Activated T-cell treated with anti-CD3 and anti-CD28 coated beads, Interleukin-2, amount 50 U/mL, for 72 hours (primary cell): ENCODE measurements at regions not wholly inside any gene's neighbourhood (a gene's known extent, or its start where the extent isn't known, plus 50 kb on each side); places are given as distances from the start of the nearest gene placed in this dataset.
A peak's percentile ranks its signal among the peaks of the same experiment; 100 is the strongest.

Experiments
- ATAC-seq, 2 donors: fragments of 150-1000 bp; cut with Tn5 transposase; replicated peaks in 1 of 2; 2 replicates each; pipeline ENCODE4 v1.10.0; 2021; ENCODE audit warnings: moderate library complexity in 2 of 2, mild to moderate bottlenecking in 1 of 2
- DNase-seq, 2 donors: peaks; one replicate each; pipeline ENCODE4 v3.0.0; 2021 to 2022; ENCODE audit warnings: mixed read lengths in 1 of 2
- H3K27ac Mint-ChIP-seq: one replicate; pipeline ENCODE4 v1.8.0; 2022; ENCODE audit warnings: mild to moderate bottlenecking, moderate library complexity, mixed read lengths
- H3K27me3 Mint-ChIP-seq: one replicate; pipeline ENCODE4 v1.8.0; 2022; ENCODE audit warnings: low read depth, mixed read lengths
- H3K36me3 Mint-ChIP-seq, 2 donors: one replicate each; pipeline ENCODE4 v1.8.0; 2022; ENCODE audit warnings: mixed read lengths in 2 of 2, mild to moderate bottlenecking in 1 of 2; ENCODE audit not compliant: insufficient read depth in 2 of 2
- H3K4me1 Mint-ChIP-seq: one replicate; pipeline ENCODE4 v1.8.0; 2022; ENCODE audit warnings: low read depth, mixed read lengths
- H3K4me3 Mint-ChIP-seq, 2 donors: one replicate each; pipeline ENCODE4 v1.8.0; 2022; ENCODE audit warnings: mild to moderate bottlenecking in 2 of 2, mixed read lengths in 2 of 2, moderate library complexity in 2 of 2
- H3K9me3 Mint-ChIP-seq, 2 donors: one replicate each; pipeline ENCODE4 v1.8.0; 2022; ENCODE audit warnings: mixed read lengths in 2 of 2

GRCh38 chr7:113717739-113718138 lies 201.1 kb downstream of the PPP1R3A start:
- no peak overlapping the region for H3K4me3 Mint-ChIP-seq
- ATAC-seq (no peak), DNase-seq (no peak)
- no peaks in the 10 kb centered on the region for H3K4me1 Mint-ChIP-seq
- no peaks in the 10 kb centered on the region for H3K27me3 Mint-ChIP-seq
- no peak overlapping the region for H3K27ac Mint-ChIP-seq
- H3K9me3 Mint-ChIP-seq: no peaks in the 10 kb centered on the region
- H3K36me3 Mint-ChIP-seq: no peaks in the 10 kb centered on the region

- H3K36me3 Mint-ChIP-seq: no peaks in the 10 kb centered on the region
- H3K4me1 Mint-ChIP-seq: no peaks in the 10 kb centered on the region
- H3K9me3 Mint-ChIP-seq: no peaks in the 10 kb centered on the region
- no peak overlapping the region for H3K4me3 Mint-ChIP-seq
- ATAC-seq: no peak
- no peak overlapping the region for H3K27ac Mint-ChIP-seq
- H3K27me3 Mint-ChIP-seq: no peaks in the 10 kb centered on the region
- no peak for DNase-seq
Measured at GRCh38 chr7:113715981-113716856, 202.6 kb downstream of the PPP1R3A start.

GRCh38 chr7:113715262-113715661 lies 203.5 kb downstream of the PPP1R3A start:
- Mint-ChIP-seq H3K4me3 (no peak overlapping the region), H3K36me3 (no peaks in the 10 kb centered on the region), H3K4me1 (no peaks in the 10 kb centered on the region), H3K27me3 (peaks cover 3% of the 10 kb centered on the region), H3K27ac (no peak overlapping the region), H3K9me3 (no peaks in the 10 kb centered on the region)
- DNase-seq (no peak), ATAC-seq (no peak)

- Mint-ChIP-seq H3K4me3 (no peak overlapping the region), H3K27ac (no peak overlapping the region), H3K27me3 (peaks cover 13% of the 10 kb centered on the region), H3K4me1 (no peaks in the 10 kb centered on the region), H3K9me3 (no peaks in the 10 kb centered on the region), H3K36me3 (no peaks in the 10 kb centered on the region)
- ATAC-seq: peak; percentile 43 to 45
- peak; percentile 37 to 52 for DNase-seq
Measured at GRCh38 chr7:113710310-113711096, 208.3 kb downstream of the PPP1R3A start.

GRCh38 chr7:113705439-113705838 lies 213.4 kb downstream of the PPP1R3A start:
- no peak overlapping the region for H3K4me3 Mint-ChIP-seq
- DNase-seq: no peak
- H3K27me3 Mint-ChIP-seq: peaks cover 12% of the 10 kb centered on the region
- H3K9me3 Mint-ChIP-seq: no peaks in the 10 kb centered on the region
- ATAC-seq: no peak
- H3K36me3 Mint-ChIP-seq: no peaks in the 10 kb centered on the region
- no peak overlapping the region for H3K27ac Mint-ChIP-seq
- no peaks in the 10 kb centered on the region for H3K4me1 Mint-ChIP-seq

GRCh38 chr7:113698556-113699220 lies 220.1 kb downstream of the PPP1R3A start:
- H3K4me3 Mint-ChIP-seq: no peak overlapping the region
- ATAC-seq: no peak
- no peaks in the 10 kb centered on the region for H3K27me3 Mint-ChIP-seq
- H3K4me1 Mint-ChIP-seq: no peaks in the 10 kb centered on the region
- no peak overlapping the region for H3K27ac Mint-ChIP-seq
- H3K9me3 Mint-ChIP-seq: no peaks in the 10 kb centered on the region
- no peaks in the 10 kb centered on the region for H3K36me3 Mint-ChIP-seq
- peak in 1 of 2 donors; percentile 3 for DNase-seq

- Mint-ChIP-seq H3K27ac (no peak overlapping the region), H3K4me1 (no peaks in the 10 kb centered on the region), H3K27me3 (no peaks in the 10 kb centered on the region), H3K36me3 (no peaks in the 10 kb centered on the region), H3K9me3 (no peaks in the 10 kb centered on the region), H3K4me3 (no peak overlapping the region)
- DNase-seq: no peak
- ATAC-seq: no peak
Measured at GRCh38 chr7:113694149-113694548, 224.7 kb downstream of the PPP1R3A start.

GRCh38 chr7:113684165-113684564 lies 234.6 kb downstream of the PPP1R3A start:
- H3K27ac Mint-ChIP-seq: no peak overlapping the region

GRCh38 chr7:113677811-113678210 lies 241.0 kb downstream of the PPP1R3A start:
- no peaks in the 10 kb centered on the region for H3K36me3 Mint-ChIP-seq
- DNase-seq (no peak), ATAC-seq (no peak)
- H3K4me3 Mint-ChIP-seq: no peak overlapping the region
- peaks cover 3 to 4% of the 10 kb centered on the region in 2 donors for H3K9me3 Mint-ChIP-seq
- no peaks in the 10 kb centered on the region for H3K27me3 Mint-ChIP-seq
- H3K27ac Mint-ChIP-seq: no peak overlapping the region
- H3K4me1 Mint-ChIP-seq: no peaks in the 10 kb centered on the region

More at GRCh38 chr7:113684165-113684564, 234.6 kb downstream of the PPP1R3A start:
- DNase-seq: no peak
- no peak for ATAC-seq
- Mint-ChIP-seq H3K4me1 (no peaks in the 10 kb centered on the region), H3K36me3 (no peaks in the 10 kb centered on the region), H3K27me3 (no peaks in the 10 kb centered on the region), H3K4me3 (no peak overlapping the region), H3K9me3 (no peaks in the 10 kb centered on the region)

GRCh38 chr7:113664867-113665266 lies 253.9 kb downstream of the PPP1R3A start:
- peaks cover under 1 to 2% of the 10 kb centered on the region in 2 donors for H3K36me3 Mint-ChIP-seq
- no peaks in the 10 kb centered on the region for H3K4me1 Mint-ChIP-seq
- H3K27me3 Mint-ChIP-seq: no peaks in the 10 kb centered on the region
- peaks cover 4% of the 10 kb centered on the region in 2 donors for H3K9me3 Mint-ChIP-seq
- H3K27ac Mint-ChIP-seq: no peak overlapping the region
- DNase-seq: no peak
- H3K4me3 Mint-ChIP-seq: no peak overlapping the region
- no peak for ATAC-seq

- ATAC-seq (no peak), DNase-seq (no peak)
- Mint-ChIP-seq H3K4me1 (no peaks in the 10 kb centered on the region), H3K36me3 (no peaks in the 10 kb centered on the region), H3K4me3 (no peak overlapping the region), H3K27me3 (no peaks in the 10 kb centered on the region), H3K27ac (no peak overlapping the region), H3K9me3 (peaks cover 0 to 4% of the 10 kb centered on the region in 2 donors)
Measured at GRCh38 chr7:113659416-113659815, 259.4 kb downstream of the PPP1R3A start.

- DNase-seq: no peak
- Mint-ChIP-seq H3K27ac (no peak overlapping the region), H3K4me3 (no peak overlapping the region)
Measured at GRCh38 chr7:113657603-113658002, 261.2 kb downstream of the PPP1R3A start.

GRCh38 chr7:113652501-113652900 lies 266.3 kb downstream of the PPP1R3A start:
- Mint-ChIP-seq H3K27me3 (no peaks in the 10 kb centered on the region), H3K36me3 (no peaks in the 10 kb centered on the region), H3K4me1 (no peaks in the 10 kb centered on the region), H3K4me3 (no peak overlapping the region), H3K9me3 (peaks cover 0 to 4% of the 10 kb centered on the region in 2 donors), H3K27ac (no peak overlapping the region)
- DNase-seq: no peak
- ATAC-seq: no peak

More at GRCh38 chr7:113657603-113658002, 261.2 kb downstream of the PPP1R3A start:
- H3K9me3 Mint-ChIP-seq: peaks cover 0 to 4% of the 10 kb centered on the region in 2 donors
- no peak for ATAC-seq
- H3K36me3 Mint-ChIP-seq: no peaks in the 10 kb centered on the region
- no peaks in the 10 kb centered on the region for H3K4me1 Mint-ChIP-seq
- H3K27me3 Mint-ChIP-seq: no peaks in the 10 kb centered on the region
